Loucy (cell line): ENCODE measurements at regions not wholly inside any gene's neighbourhood (a gene's known extent, or its start where the extent isn't known, plus 50 kb on each side); places are given as distances from the start of the nearest gene placed in this dataset.
"Not testable (repeated sequence)": the region's sequence is repeated elsewhere in the genome, so short reads cannot be mapped to it uniquely, and the experiment has no call there.

Experiments used
- CTCF ChIP-seq: fragments of 200-600 bp; sonication (generic); conservative IDR thresholded peaks from 2 replicates; pipeline ENCODE4 v1.5.1; 2014; ENCODE audit warnings: mild to moderate bottlenecking, antibody characterized with exemption, low read length
- EZH2phosphoT487 ChIP-seq: fragments of 200-600 bp; IDR thresholded peaks from 2 replicates; pipeline ENCODE4 v1.6.1; 2018; ENCODE audit warnings: antibody characterized with exemption, mild to moderate bottlenecking, moderate library complexity, borderline replicate concordance

GRCh38 chr16:5154006-5154405, 56.4 kb upstream of the EEF2KMT start:
- TF ChIP-seq CTCF, EZH2phosphoT487: not testable (repeated sequence)
